IMR-90 (cell line): ENCODE measurements at regions not wholly inside any gene's neighbourhood (a gene's known extent, or its start where the extent isn't known, plus 50 kb on each side); places are given as distances from the start of the nearest gene placed in this dataset.

Experiments used
- ATAC-seq: fragments of 200-7000 bp; cut with Tn5 transposase; 2 replicates; pipeline ENCODE4 v1.9.1; 2020; ENCODE audit warnings: low read depth, mild to moderate bottlenecking, moderate library complexity
- BruUV-seq: library from RNA; stranded (reverse); fragments of 400-500 nt; replicated peaks from 2 replicates; lab custom pipeline; 2021; lab: Mats Ljungman, UMichigan
- CTCF ChIA-PET: fragments of 300-600 bp; formaldehyde crosslinking; extraction: SDS; loops from one replicate; lab custom pipeline; 2021; ENCODE audit warnings: antibody characterized with exemption; lab: Yijun Ruan, JAX
- POLR2A ChIA-PET: fragments of 300-600 bp; sonication (Branson Sonifier 250); formaldehyde crosslinking; loops from one replicate; lab custom pipeline; 2022; ENCODE audit warnings: antibody characterized with exemption; ENCODE audit not compliant: unreplicated experiment; lab: Charles Lee
- DNase-seq: peaks from one replicate; pipeline ENCODE4 v3.0.0; 2013
- H2AFZ ChIP-seq: replicated peaks from 2 replicates; pipeline ENCODE3; 2013; ENCODE audit warnings: low read length, mild to moderate bottlenecking; ENCODE audit not compliant: poor library complexity
- H2AK5ac ChIP-seq: 2 replicates; pipeline ENCODE4 v1.6.1; 2013; ENCODE audit warnings: low read depth, low read length, inconsistent platforms
- H2AK9ac ChIP-seq: replicated peaks from 2 replicates; pipeline ENCODE3; 2013; ENCODE audit warnings: mild to moderate bottlenecking, low read depth, low read length, moderate library complexity; ENCODE audit not compliant: poor library complexity
- H2BK120ac ChIP-seq: 2 replicates; pipeline ENCODE4 v1.6.1; 2013; ENCODE audit warnings: low read depth, low read length, inconsistent platforms
- H2BK15ac ChIP-seq: 3 replicates; pipeline ENCODE4 v1.6.1; 2013; ENCODE audit warnings: low read depth, low read length, inconsistent platforms
- H2BK20ac ChIP-seq: 2 replicates; pipeline ENCODE4 v1.6.1; 2013; ENCODE audit warnings: low read depth, mild to moderate bottlenecking, inconsistent platforms, low read length, moderate library complexity
- H2BK5ac ChIP-seq: 2 replicates; pipeline ENCODE4 v1.6.1; 2013; ENCODE audit warnings: mild to moderate bottlenecking, low read depth, low read length, inconsistent platforms; ENCODE audit not compliant: poor library complexity, severe bottlenecking
- H3K14ac ChIP-seq: replicated peaks from 2 replicates; pipeline ENCODE4 v1.6.1; 2013; ENCODE audit warnings: low read depth, low read length, inconsistent platforms
- H3K18ac ChIP-seq: 2 replicates; pipeline ENCODE4 v1.6.1; 2013; ENCODE audit warnings: low read depth, low read length, control low read depth
- H3K23ac ChIP-seq: 2 replicates; pipeline ENCODE4 v1.6.1; 2013; ENCODE audit warnings: low read depth, low read length, inconsistent platforms
- H3K27ac ChIP-seq: 2 replicates; pipeline ENCODE4 v1.5.1; 2013; ENCODE audit warnings: mild to moderate bottlenecking, control low read depth, low read length; ENCODE audit not compliant: insufficient read depth
- H3K27me3 ChIP-seq: 2 replicates; pipeline ENCODE4 v1.6.1; 2013; ENCODE audit warnings: low read length; ENCODE audit not compliant: control insufficient read depth, insufficient read depth
- H3K36me3 ChIP-seq: 2 replicates; pipeline ENCODE4 v1.6.1; 2013; ENCODE audit warnings: low read length, mixed read lengths; ENCODE audit not compliant: control insufficient read depth, insufficient read depth
- H3K4ac ChIP-seq: 2 replicates; pipeline ENCODE4 v1.6.1; 2013; ENCODE audit warnings: low read depth, low read length, inconsistent platforms
- H3K4me1 ChIP-seq: 2 replicates; pipeline ENCODE4 v1.6.1; 2013; ENCODE audit warnings: low read length, mixed read lengths; ENCODE audit not compliant: control insufficient read depth, insufficient read depth
- H3K4me2 ChIP-seq: 2 replicates; pipeline ENCODE4 v1.6.1; 2013; ENCODE audit warnings: low read depth, mild to moderate bottlenecking, control low read depth, low read length, moderate library complexity
- H3K4me3 ChIP-seq: 2 replicates; pipeline ENCODE4 v1.5.1; 2013; ENCODE audit warnings: low read depth, mild to moderate bottlenecking, control low read depth, low read length, moderate library complexity; ENCODE audit not compliant: insufficient read depth
- H3K56ac ChIP-seq: 2 replicates; pipeline ENCODE4 v1.6.1; 2013; ENCODE audit warnings: low read length, inconsistent platforms; ENCODE audit not compliant: insufficient read depth; ENCODE audit errors: extremely low read depth
- H3K79me1 ChIP-seq, 2 experiments: 2 replicates each; pipeline ENCODE4 v1.6.1; 2013; ENCODE audit warnings: low read length in 2 of 2, inconsistent platforms in 1 of 2, low read depth in 1 of 2
- H3K9ac ChIP-seq: 2 replicates; pipeline ENCODE4 v1.6.1; 2013; ENCODE audit warnings: low read depth, low read length, control low read depth
- H3K9me1 ChIP-seq: 2 replicates; pipeline ENCODE4 v1.6.1; 2013; ENCODE audit warnings: low read length, inconsistent platforms; ENCODE audit not compliant: insufficient read depth
- H3K9me3 ChIP-seq: 2 replicates; pipeline ENCODE4 v1.6.1; 2013; ENCODE audit warnings: low read length; ENCODE audit not compliant: control insufficient read depth, insufficient read depth
- H4K20me1 ChIP-seq: 2 replicates; pipeline ENCODE4 v1.6.1; 2013; ENCODE audit warnings: low read length, inconsistent platforms; ENCODE audit not compliant: insufficient read depth
- H4K5ac ChIP-seq: 2 replicates; pipeline ENCODE4 v1.6.1; 2013; ENCODE audit warnings: mild to moderate bottlenecking, low read depth, low read length, control low read depth
- H4K8ac ChIP-seq, 2 experiments: 2 replicates each; pipeline ENCODE4 v1.6.1; 2013; ENCODE audit warnings: low read depth in 2 of 2, low read length in 2 of 2, control low read depth in 1 of 2, inconsistent platforms in 1 of 2
- H4K91ac ChIP-seq: 2 replicates; pipeline ENCODE4 v1.6.1; 2013; ENCODE audit warnings: low read depth, low read length, inconsistent platforms; ENCODE audit not compliant: insufficient read depth
- CHD1 ChIP-seq: IDR thresholded peaks from 2 replicates; pipeline ENCODE4 v1.6.1; 2012; ENCODE audit warnings: low read depth, low read length, improper control_type of control experiment
- CTCF ChIP-seq: conservative IDR thresholded peaks from 2 replicates; pipeline ENCODE4 v1.5.1; 2012; ENCODE audit warnings: mild to moderate bottlenecking, low read depth, low read length, improper control_type of control experiment
- FOS ChIP-seq: fragments of 150-350 bp; IDR thresholded peaks from 2 replicates; pipeline ENCODE4 v1.6.1; 2016; ENCODE audit warnings: low read depth, low read length
- MAFK ChIP-seq: IDR thresholded peaks from 2 replicates; pipeline ENCODE4 v1.6.1; 2012; ENCODE audit warnings: low read depth, low read length, improper control_type of control experiment
- MAZ ChIP-seq: IDR thresholded peaks from 2 replicates; pipeline ENCODE4 v1.6.1; 2012; ENCODE audit warnings: low read depth, mild to moderate bottlenecking, low read length, improper control_type of control experiment, moderate library complexity, borderline replicate concordance
- NFE2L2 ChIP-seq: fragments of 150-350 bp; IDR thresholded peaks from 2 replicates; pipeline ENCODE4 v1.6.1; 2016; ENCODE audit warnings: low read depth, mild to moderate bottlenecking, low read length
- POLR2A ChIP-seq: IDR thresholded peaks from 2 replicates; pipeline ENCODE4 v1.6.1; 2012; ENCODE audit warnings: mild to moderate bottlenecking, low read depth, low read length
- WGBS, 2 experiments: methylation state at CpG; one replicate each; pipeline versions ENCODE4 v1.1.5 to v1.1.7; 2013; ENCODE audit warnings: missing lambda C conversion rate in 2 of 2; ENCODE audit not compliant: insufficient read length in 1 of 2; ENCODE audit errors: extremely low coverage in 2 of 2; 5-methylcytosine and 5-hydroxymethylcytosine counted together
- dilution Hi-C: fragments of 300-500 bp; cut with HindIII; formaldehyde crosslinking; loops from one replicate; pipeline ENCODE4 v1.14.3; 2018; ENCODE audit warnings: low sequenced_read_pairs; ENCODE audit not compliant: unreplicated experiment
- in situ Hi-C: fragments of 300-500 bp; cut with MboI; formaldehyde crosslinking; loops from 3 replicates; pipeline ENCODE4 v1.14.3; 2019; ENCODE audit warnings: low sequenced_read_pairs, inconsistent platforms, mixed read lengths
- intact Hi-C: fragments of 100-400 bp; cut with micrococcal nuclease; formaldehyde crosslinking; loops from 2 replicates; pipeline ENCODE4 v1.10.0; 2022

GRCh38 chr4:61067381-61067780, 132.7 kb upstream of the ADGRL3 start:
- dilution Hi-C loops (no loop called here), intact Hi-C loops (no loop called here), in situ Hi-C loops (no loop called here)
- WGBS, 2 experiments = no CpG with 5 or more reads among the region's 3 CpGs
- Histone ChIP-seq H4K8ac (no peak overlapping the region), H4K20me1 (no peaks in the 10 kb centered on the region), H3K56ac (no peak overlapping the region), H3K27ac (no peak overlapping the region), H3K4me1 (no peaks in the 10 kb centered on the region), H3K4ac (no peak overlapping the region), H3K9me3 (no peaks in the 10 kb centered on the region), H4K91ac (no peak overlapping the region), H4K5ac (no peak overlapping the region), H3K9ac (no peak overlapping the region), H3K4me2 (no peak overlapping the region), H2BK15ac (no peak overlapping the region), H2AFZ (no peak overlapping the region), H3K36me3 (no peaks in the 10 kb centered on the region), H2AK5ac (no peak overlapping the region), H3K23ac (no peak overlapping the region), H2BK5ac (no peak overlapping the region), H3K4me3 (no peak overlapping the region), H2BK20ac (no peak overlapping the region), H3K9me1 (no peaks in the 10 kb centered on the region), H3K79me1 (no peaks in the 10 kb centered on the region), H2AK9ac (no peak overlapping the region), H2BK120ac (no peak overlapping the region), H3K18ac (no peak overlapping the region), H3K14ac (no peak overlapping the region), H3K27me3 (no peaks in the 10 kb centered on the region)
- no TSS peak for BruUV-seq
- CTCF ChIA-PET = no interaction called here
- TF ChIP-seq NFE2L2 = no peak
- no peak for TF ChIP-seq CTCF
- TF ChIP-seq MAZ = no peak
- no peak for TF ChIP-seq FOS
- no peak for TF ChIP-seq CHD1
- no peak for TF ChIP-seq MAFK
- TF ChIP-seq POLR2A = no peak
- DNase-seq (no peak), ATAC-seq (no peak)
- POLR2A ChIA-PET = no interaction called here
